IPS-18a (cell line): ENCODE measurements at regions not wholly inside any gene's neighbourhood (a gene's known extent, or its start where the extent isn't known, plus 50 kb on each side); places are given as distances from the start of the nearest gene placed in this dataset.

ENCODE experiments used
- H3K27ac ChIP-seq: one replicate; pipeline ENCODE4 v1.5.1; 2013; ENCODE audit warnings: low read length
- H3K27me3 ChIP-seq: one replicate; pipeline ENCODE4 v1.6.1; 2013; ENCODE audit warnings: mild to moderate bottlenecking, low read length; ENCODE audit not compliant: control insufficient read depth, insufficient read depth
- H3K36me3 ChIP-seq: one replicate; pipeline ENCODE4 v1.6.1; 2013; ENCODE audit warnings: low read depth, low read length; ENCODE audit not compliant: control insufficient read depth
- H3K4me1 ChIP-seq: one replicate; pipeline ENCODE4 v1.6.1; 2013; ENCODE audit warnings: low read depth, low read length; ENCODE audit not compliant: control insufficient read depth
- H3K4me3 ChIP-seq: one replicate; pipeline ENCODE4 v1.5.1; 2013; ENCODE audit warnings: low read length
- H3K9ac ChIP-seq: one replicate; pipeline ENCODE4 v1.6.1; 2013; ENCODE audit warnings: mild to moderate bottlenecking, low read length, moderate library complexity
- H3K9me3 ChIP-seq: one replicate; pipeline ENCODE4 v1.6.1; 2013; ENCODE audit warnings: low read depth, low read length; ENCODE audit not compliant: control insufficient read depth

DNA sequence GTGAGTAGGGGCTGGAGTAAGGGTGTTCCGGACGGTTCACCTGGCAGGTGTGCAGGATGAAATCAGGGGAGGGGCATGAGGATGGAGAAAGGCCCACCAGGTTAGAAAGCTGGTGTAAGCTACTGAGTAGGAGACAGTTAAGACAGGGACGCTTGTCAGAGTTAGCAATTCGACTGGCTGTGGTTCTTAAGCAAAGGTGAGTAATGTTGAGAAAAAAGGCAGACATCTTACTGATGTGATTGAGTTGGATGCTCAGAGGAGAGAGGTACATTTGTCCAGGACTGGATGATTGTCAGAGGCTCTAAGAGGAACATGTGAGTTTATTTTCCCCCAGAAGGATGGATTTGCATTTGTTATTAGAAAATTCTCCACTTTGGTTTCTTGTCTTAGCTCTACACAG is 90.5 kb upstream of the MGAT5 start:
- Histone ChIP-seq H3K36me3 (no peaks in the 10 kb centered on the region), H3K27ac (no peak overlapping the region)

DNA sequence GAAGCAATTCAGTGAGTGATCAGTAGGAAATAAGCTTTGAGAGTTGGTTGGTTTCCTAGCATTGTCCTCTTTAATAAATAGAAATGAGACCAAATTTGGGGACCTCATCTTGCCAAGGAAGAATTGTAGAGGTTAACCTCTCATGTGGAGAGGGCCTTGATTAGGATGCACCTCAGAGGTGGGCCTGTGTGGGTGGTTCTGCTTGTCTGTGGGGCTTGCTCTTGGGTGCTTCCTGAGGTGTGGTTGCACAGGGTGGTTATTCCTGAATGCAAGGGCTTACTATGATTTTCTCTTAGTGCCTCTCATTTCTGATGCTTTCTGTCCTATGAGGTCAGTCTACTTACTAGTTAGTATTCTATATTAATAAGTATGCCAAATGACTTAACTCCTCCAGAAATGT is 89.6 kb upstream of the MGAT5 start:
- H3K4me3 ChIP-seq = no peak overlapping the region
- H3K9me3 ChIP-seq = no peaks in the 10 kb centered on the region
- peaks cover 27% of the 10 kb centered on the region for H3K4me1 ChIP-seq
- no peak overlapping the region for H3K27ac ChIP-seq
- no peak overlapping the region for H3K9ac ChIP-seq
- no peaks in the 10 kb centered on the region for H3K27me3 ChIP-seq
- no peaks in the 10 kb centered on the region for H3K36me3 ChIP-seq

More for the DNA sequence above, 90.5 kb upstream of the MGAT5 start:
- Histone ChIP-seq H3K9ac (no peak overlapping the region), H3K27me3 (no peaks in the 10 kb centered on the region), H3K4me3 (no peak overlapping the region), H3K9me3 (no peaks in the 10 kb centered on the region), H3K4me1 (peaks cover 29% of the 10 kb centered on the region)

DNA sequence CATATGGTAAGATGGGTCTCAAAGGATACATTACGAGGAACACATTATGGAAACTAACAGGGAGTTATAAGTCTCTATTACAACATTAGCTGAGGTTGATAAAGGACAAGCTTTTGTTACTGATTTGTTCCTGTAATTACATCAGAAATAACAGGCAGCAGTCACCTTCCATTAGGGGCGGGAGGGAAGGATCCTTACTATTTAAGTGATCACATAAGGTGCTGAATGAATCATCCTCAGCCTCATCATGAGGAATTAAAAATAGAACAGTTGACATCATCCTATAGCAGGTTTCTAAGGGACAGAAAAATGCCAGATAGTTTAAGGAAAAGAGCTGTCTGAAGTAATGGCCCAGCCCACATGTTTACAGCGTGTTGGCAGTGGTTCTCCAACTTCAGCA is 86.9 kb upstream of the MGAT5 start:
- H3K9me3 ChIP-seq = no peaks in the 10 kb centered on the region
- H3K27ac ChIP-seq = no peak overlapping the region
- H3K36me3 ChIP-seq = no peaks in the 10 kb centered on the region
- no peaks in the 10 kb centered on the region for H3K27me3 ChIP-seq
- H3K9ac ChIP-seq = no peak overlapping the region
- no peak overlapping the region for H3K4me3 ChIP-seq
- H3K4me1 ChIP-seq = peaks cover 21% of the 10 kb centered on the region

DNA sequence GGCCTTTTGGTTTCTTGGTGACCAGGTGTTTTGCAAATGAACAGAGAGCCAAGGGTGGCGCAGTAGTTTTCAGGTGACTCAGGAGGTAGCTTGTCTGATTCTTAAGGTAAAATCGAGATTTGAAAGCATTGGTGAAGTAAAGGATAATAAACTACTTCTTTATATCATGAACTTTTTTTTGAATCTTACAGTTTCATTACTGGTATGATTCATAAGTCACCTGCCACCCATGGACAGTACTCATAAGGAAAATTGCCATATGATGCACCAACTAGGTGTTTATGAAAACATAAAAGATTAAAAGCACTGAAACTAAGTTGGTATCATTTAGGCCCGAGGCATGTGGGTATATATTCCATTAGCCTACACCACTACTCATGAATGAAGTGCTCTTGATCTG is 84.1 kb upstream of the MGAT5 start:
- Histone ChIP-seq H3K9me3 (no peaks in the 10 kb centered on the region), H3K27ac (no peak overlapping the region), H3K36me3 (no peaks in the 10 kb centered on the region), H3K27me3 (no peaks in the 10 kb centered on the region), H3K4me1 (peaks cover 18% of the 10 kb centered on the region), H3K4me3 (no peak overlapping the region), H3K9ac (no peak overlapping the region)

DNA sequence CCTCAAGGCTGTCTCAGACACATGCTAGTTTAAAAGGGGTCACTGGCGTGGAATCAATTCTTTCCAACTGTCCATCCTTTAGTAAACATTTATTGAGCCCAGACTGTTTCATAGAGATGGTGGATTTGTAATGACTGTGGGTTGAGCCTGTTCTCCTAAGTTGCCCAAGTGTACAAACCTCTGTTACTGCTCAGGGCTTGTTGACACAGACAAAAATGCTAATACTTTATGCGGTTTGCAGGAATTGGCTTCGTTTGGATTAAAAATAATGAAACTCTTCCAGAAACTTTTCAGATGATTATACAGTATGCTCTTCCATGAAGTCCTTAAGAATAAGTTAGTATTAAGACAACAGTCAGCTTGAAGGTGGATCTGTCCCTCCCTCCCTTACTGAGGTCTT is 83.6 kb upstream of the MGAT5 start:
- no peaks in the 10 kb centered on the region for H3K27me3 ChIP-seq
- H3K27ac ChIP-seq = no peak overlapping the region
- H3K36me3 ChIP-seq = no peaks in the 10 kb centered on the region
- H3K4me1 ChIP-seq = peaks cover 18% of the 10 kb centered on the region
- no peak overlapping the region for H3K9ac ChIP-seq
- H3K4me3 ChIP-seq = no peak overlapping the region
- no peaks in the 10 kb centered on the region for H3K9me3 ChIP-seq

DNA sequence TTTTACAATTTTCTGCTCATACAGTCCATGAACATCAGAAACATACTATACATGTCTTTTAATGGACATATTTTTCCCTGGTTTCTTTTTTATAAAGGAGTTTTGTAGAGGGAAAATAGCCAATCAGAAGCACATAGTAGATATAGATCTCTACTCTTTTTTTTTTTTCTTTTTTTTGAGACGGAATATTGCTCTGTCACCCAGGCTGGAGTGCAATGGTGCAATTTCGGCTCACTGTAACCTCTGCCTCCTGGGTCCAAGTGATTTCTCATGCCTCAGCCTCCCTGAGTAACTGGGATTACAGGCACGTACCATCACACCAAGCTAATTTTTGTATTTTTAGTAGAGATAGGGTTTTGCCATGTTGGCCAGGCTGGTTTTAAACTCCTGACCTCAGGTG is 83.2 kb upstream of the MGAT5 start:
- Histone ChIP-seq H3K36me3 (no peaks in the 10 kb centered on the region), H3K27ac (no peak overlapping the region), H3K27me3 (no peaks in the 10 kb centered on the region), H3K4me3 (no peak overlapping the region), H3K9ac (no peak overlapping the region), H3K9me3 (no peaks in the 10 kb centered on the region), H3K4me1 (peaks cover 18% of the 10 kb centered on the region)

DNA sequence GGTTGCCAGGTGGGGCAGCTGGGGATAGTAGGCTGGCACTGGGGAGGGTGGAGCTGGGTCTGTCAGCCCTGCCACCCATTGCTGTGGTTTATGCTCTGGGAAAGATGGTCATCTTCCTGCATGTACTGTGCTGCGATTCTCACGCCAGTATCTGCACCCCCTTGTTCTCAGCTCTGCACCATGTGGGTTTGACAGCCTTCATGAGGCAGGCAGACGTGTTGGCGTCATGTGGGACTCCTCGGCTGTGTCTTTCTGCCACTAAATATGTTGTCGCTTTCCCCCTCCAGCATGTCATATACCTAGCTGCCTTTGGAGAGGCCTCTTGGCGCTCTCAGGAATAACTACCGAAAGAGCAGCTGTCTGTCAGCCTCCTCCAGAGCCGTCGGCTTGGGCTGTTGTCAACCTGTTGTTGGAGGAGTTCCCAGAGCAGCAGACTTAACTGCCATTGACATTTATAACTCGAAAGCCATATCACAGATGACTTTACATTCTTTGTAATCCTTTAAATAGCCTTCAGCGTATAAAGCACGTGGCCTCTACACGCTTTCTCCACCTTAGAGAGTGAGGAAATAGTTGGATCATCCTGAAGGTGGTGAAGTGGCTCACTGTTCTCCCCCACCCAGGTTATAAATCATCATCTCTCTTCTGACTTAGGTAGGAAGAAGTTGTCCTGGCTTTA is 80.4 kb upstream of the MGAT5 start:
- Histone ChIP-seq H3K9ac (no peak overlapping the region), H3K36me3 (no peaks in the 10 kb centered on the region), H3K27ac (no peak overlapping the region), H3K4me3 (no peak overlapping the region), H3K27me3 (no peaks in the 10 kb centered on the region), H3K9me3 (no peaks in the 10 kb centered on the region), H3K4me1 (peaks cover 28% of the 10 kb centered on the region)

DNA sequence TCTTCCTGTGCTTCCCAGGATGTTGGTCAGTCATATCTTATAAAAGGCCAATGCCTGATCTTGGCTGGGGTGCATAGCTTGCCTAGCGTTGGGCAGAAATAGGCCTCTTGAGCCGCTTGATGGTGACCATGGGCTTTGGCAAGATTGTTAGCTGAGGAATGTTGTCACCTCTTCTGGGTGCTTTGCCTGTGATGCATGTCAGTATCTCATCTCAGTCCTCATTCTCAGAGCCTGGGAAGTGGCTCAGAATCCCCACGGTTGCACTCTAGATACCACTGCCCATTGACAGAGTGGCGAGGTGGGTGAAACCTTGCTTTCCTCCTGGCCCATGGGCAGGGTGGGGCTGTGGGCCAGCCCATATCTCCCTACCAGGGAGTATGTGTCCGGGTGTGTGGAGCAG is 79.2 kb upstream of the MGAT5 start:
- no peak overlapping the region for H3K4me3 ChIP-seq
- no peaks in the 10 kb centered on the region for H3K9me3 ChIP-seq
- H3K4me1 ChIP-seq = peaks cover 18% of the 10 kb centered on the region
- H3K27me3 ChIP-seq = no peaks in the 10 kb centered on the region
- H3K9ac ChIP-seq = no peak overlapping the region
- no peak overlapping the region for H3K27ac ChIP-seq
- no peaks in the 10 kb centered on the region for H3K36me3 ChIP-seq

DNA sequence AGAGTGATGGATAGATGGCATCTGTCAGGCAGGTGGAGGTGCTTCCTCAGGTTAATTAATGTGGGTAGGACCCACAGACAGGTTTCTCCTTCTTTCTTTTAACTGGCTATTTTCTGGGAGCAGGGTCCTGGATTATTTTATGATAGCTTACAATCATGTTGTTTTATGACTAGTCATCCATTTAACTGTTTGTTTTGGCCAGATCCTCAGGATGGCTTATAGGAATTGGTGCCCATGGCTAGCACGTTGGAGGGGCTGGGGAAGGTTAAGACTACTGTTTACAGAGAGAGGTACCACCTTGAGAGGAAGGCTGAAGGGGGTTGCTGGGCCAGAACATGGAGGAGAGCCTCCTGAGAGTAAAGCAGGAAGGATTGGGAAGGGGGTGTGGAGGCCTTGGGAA is 78.0 kb upstream of the MGAT5 start:
- H3K36me3 ChIP-seq = no peaks in the 10 kb centered on the region
- H3K27me3 ChIP-seq = no peaks in the 10 kb centered on the region
- H3K4me3 ChIP-seq = no peak overlapping the region
- H3K9ac ChIP-seq = no peak overlapping the region
- H3K4me1 ChIP-seq = peaks cover 10% of the 10 kb centered on the region
- H3K27ac ChIP-seq = no peak overlapping the region
- H3K9me3 ChIP-seq = no peaks in the 10 kb centered on the region

DNA sequence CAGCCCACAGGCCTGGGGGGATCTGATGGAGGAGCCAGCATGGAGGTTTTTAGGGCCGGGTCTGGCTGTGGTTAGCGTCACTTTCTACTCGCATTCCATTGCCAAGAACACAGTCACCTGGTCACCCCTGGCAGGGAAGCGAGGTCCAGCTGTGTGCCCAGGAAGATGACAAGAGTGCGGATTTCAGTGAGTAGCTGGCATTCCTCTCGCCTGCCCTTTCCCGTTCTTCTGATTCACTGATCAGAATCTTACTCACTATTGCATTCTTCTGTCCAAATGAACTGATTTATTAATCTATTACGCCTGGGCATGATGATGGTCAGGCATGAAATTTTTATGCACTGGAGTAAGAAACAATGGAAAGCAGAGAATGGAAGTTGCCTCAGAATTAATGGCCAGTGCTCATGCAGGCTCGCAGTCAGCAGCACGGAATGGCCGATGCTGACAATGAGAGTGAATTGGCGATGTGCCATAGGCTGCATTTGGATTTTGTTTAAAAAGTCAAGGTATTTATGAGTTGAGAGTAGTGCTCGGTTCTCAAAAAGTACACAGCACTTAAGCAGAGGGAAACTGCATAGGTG is 76.4 kb upstream of the MGAT5 start:
- H3K9ac ChIP-seq = no peak overlapping the region
- H3K27me3 ChIP-seq = no peaks in the 10 kb centered on the region
- no peaks in the 10 kb centered on the region for H3K36me3 ChIP-seq
- H3K9me3 ChIP-seq = no peaks in the 10 kb centered on the region
- H3K4me1 ChIP-seq = peaks cover 10% of the 10 kb centered on the region
- no peak overlapping the region for H3K27ac ChIP-seq
- H3K4me3 ChIP-seq = no peak overlapping the region

DNA sequence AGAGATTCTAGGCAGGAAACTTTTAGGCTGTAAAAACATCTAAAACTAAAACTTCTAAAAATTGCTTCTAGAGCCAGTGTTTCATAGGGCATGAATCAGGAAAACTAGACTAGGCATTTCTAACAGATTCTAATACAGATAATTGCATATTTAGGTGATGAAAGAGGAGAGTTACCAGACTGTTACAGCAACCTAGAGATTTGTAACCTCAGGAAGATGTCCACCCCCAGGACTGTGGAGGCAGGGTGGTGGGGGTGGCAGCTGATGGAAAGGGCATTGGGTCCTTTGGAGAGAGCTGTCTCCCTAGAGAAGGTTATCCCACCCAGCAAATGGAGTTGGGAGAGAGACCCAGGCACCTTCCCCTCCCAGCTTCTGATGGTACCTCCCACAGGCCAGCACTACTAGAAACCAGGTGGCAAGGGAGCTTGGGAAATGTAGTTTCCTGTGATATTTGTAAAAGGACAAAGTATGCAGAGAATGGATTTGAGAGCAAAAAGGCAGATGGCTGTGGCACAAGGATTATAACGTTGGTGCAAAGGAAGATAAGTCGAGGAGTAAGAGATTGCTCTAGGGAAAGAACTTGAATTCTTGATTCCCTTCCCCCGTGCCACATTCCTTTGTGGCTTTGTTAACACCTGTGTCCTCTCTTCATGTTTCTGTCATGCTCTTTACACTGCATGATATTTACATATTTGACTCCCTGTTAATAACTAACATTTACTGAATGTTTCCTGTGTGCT is 75.6 kb upstream of the MGAT5 start:
- Histone ChIP-seq H3K27me3 (no peaks in the 10 kb centered on the region), H3K4me3 (no peak overlapping the region), H3K9me3 (no peaks in the 10 kb centered on the region), H3K27ac (no peak overlapping the region), H3K9ac (no peak overlapping the region), H3K36me3 (no peaks in the 10 kb centered on the region), H3K4me1 (peaks cover 10% of the 10 kb centered on the region)

DNA sequence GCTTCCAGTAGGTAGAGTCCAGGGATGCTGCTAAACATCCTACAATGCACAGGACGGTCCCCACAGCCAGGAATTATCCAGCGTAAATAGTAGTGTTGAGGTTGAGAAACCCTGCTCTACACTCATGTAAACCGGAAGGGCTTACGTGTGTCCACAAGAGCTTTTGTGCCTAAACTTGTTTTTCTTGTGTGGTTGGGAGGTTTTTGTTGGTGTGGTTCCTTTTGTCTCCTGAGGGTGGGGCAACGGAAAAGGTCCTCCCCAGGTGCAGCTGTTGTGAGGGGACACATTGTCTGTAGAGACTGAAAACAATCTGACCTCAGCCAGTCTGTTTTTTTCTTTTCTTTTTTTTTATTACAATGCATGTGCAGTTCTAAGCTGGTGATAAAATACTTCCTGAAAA is 72.7 kb upstream of the MGAT5 start:
- Histone ChIP-seq H3K27me3 (no peaks in the 10 kb centered on the region), H3K9me3 (no peaks in the 10 kb centered on the region), H3K4me3 (no peak overlapping the region), H3K27ac (no peak overlapping the region), H3K4me1 (peaks cover 10% of the 10 kb centered on the region), H3K36me3 (no peaks in the 10 kb centered on the region), H3K9ac (no peak overlapping the region)
